IPS-NIHi7 (cell line): ENCODE measurements at regions not wholly inside any gene's neighbourhood (a gene's known extent, or its start where the extent isn't known, plus 50 kb on each side); places are given as distances from the start of the nearest gene placed in this dataset.
"Not testable (repeated sequence)": the region's sequence is repeated elsewhere in the genome, so short reads cannot be mapped to it uniquely, and the experiment has no call there.

Experiments
- DNase-seq: peaks from one replicate; pipeline ENCODE4 v3.0.0; 2012; ENCODE audit warnings: mixed read lengths; ENCODE audit errors: extremely low spot score

DNA sequence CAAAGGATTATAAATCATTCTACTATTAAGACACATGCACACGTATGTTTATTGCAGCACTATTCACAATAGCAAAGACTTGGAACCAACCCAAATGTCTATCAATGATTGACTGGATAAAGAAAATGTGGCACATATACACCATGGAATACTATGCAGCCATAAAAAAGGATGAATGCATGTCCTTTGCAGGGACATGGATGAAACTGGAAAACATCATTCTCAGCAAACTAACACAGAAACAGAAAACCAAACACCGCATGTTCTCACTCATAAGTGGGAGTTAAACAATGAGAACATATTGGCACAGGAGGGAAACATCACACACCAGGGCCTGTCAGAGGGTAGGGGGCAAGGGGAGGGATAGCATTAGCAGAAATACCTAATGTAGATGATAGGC, 646.7 kb upstream of the ARRDC3 start:
- not testable (repeated sequence) for DNase-seq

DNA sequence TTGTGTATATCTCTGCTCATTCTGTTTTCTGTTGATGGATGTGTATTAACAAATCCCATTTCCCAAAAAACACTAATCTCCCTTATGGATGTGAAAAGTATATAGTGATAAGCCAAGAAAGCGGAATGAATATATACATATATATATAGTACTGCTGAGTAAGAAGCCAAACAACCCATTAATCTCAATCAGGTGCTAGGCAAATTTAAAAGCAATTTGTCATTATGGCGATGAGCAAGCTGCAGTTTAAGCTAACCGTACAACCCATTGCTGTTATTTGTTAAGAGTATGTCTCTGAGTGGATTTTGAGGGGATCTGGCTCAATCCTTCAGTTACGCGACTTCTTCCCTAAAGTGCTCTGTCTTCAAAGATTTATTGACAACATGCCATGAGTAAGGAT, 640.4 kb upstream of the ARRDC3 start:
- DNase-seq = no peak

DNA sequence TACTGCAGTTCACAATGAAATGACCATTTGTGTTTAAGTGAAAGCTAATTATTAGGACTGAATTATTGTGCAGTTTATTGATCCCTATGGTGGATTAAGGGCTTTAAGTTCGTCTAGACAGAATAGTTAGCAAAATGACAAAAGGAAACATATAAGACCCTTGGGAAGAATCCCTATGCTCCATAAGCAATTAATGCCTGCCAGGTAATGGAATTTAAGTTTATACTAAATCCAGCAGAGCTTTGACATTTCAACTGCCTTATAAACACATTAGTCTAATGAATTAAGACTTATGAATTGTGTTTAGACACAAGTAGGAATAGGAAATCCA, 640.0 kb upstream of the ARRDC3 start:
- no peak for DNase-seq

DNA sequence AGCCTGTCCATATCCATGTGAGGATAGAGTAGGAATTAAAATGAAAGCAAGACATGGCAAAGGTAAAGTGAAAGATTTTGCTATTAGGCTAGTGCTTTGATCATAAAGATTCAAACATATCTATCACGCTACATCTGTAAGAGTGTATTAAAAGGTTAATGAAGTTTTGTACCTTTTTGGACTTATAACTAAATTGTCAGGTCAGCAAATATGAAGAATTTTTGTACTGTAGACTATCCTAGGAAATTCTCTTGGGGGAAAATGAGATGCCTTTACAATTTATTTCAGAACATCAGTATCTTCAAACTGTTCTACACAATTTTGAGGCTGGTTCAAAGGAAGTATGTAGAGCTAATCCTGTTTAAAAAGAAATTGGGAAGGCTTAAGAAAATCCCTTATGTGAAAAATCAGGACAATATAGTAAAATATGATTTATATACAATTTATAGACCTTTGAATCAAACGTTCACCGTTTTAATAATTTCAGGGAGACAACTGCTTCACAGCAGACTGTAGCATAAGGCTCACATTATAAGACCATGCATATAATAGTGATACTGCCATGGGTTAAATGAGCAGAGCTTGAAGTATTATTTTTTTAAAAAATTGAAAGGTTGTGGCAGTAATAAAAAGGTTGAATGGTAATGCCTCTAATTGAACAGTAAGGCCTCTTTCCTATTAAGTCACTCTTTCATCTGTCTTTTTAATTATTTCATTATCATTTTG, 639.5 kb upstream of the ARRDC3 start:
- no peak for DNase-seq

DNA sequence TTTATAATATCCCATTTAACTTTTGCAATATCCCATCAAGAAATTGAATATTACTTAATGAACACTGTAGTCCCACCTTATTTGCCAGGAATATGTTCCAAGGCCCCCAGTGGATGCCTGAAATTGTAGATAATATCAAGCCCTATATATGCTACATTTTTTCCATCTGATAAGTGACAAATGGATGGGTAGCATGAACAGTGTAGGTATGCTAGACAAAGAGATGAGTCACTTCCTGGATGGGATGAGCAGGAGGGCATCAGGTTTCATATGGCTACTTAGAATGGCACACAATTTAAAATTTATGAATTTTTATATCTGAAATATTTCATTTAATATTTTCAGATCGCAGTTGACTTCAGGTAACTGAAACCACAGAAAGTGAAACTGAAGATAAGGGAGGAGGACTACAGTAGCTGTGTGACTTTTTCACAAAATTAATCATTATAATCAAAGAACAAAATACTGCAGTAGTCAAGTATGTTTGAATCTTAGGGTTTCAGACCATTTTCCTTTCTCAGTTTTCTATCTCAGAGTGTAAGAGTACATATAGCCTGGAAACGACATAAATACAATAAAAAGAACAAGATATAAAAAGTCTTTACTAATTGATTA, 636.4 kb upstream of the ARRDC3 start:
- no peak for DNase-seq

DNA sequence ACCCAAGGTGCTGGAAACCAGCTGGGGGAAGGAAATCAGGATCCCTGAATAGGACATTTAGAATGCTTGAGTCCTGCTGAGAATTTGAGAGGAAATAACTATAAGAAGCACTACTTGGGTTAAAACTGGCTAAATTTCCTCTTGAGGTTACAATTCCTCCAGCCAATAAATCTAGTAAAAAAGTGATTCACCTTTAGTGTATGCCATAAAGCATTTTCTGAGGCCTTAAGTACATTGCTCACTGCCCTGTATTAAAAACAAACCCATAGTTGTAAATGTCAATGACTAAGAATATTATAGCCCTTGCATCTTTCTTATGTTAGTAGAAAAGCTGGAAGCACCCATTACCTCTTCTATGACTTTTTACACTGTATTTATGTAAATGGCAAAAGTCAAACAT, 634.7 kb upstream of the ARRDC3 start:
- no peak for DNase-seq

DNA sequence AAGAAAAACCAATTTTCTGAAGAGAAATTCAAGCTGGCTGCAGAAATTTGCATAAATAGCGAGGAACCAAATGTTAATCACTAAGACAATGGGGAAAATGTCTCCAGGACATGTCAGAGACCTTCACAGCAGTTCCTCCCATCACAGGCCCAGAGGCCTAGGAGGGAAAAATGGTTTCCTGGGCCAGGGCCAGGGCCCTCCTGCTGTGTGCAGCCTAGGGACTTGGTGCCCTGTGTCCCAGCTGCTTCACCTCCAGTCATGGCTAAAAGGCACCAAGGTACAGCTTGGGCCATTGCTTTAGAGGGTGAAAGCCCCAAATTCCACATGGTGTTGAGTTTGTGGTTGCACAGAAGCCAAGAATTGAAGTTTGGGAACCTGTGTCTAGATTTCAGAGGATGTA, 628.7 kb upstream of the ARRDC3 start:
- not testable (repeated sequence) for DNase-seq

DNA sequence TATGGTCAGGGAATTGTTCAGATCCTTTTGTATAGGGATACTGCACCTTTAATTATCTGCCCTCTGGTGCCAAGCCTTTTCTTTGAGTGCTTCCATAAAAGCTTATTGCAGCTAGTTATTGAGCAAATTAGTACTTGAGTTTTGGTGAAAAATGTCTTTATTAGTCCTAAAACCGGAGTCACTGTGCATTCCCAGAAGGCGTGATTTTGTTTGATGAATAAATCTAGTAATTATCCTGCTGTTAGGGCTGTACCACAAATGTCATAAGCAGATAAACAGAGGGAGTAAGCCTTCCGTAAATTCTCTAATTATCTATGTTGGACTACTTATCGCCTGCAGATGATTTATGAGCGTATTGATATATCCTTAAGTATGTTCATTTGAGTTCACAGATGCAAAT, 620.7 kb upstream of the ARRDC3 start:
- no peak for DNase-seq

DNA sequence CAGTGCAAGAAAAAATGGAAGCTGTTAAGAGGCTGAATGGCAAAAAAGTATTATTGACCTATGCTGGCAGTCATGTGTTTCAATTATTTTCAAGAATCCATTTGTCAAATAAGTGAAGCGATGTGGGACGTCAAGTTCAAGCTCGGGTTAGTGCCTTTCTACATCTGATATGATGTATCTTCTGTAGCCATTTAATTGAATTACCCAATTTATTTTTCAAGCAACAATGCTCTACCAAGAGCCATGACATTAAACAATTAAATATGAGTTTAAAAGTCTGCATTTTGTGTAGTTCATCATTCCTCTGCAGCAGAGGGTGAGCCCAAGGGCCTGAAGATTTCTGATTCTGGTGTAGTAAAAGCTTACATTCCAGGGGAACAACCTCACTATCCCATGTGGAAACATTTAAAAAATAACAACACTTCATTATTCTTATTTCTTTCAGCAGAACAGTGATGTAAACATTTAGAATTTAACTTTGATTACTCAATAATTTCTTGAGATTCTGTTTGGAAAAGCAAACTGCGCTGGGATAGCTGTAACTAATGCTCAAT, 619.7 kb upstream of the ARRDC3 start:
- DNase-seq = no peak

DNA sequence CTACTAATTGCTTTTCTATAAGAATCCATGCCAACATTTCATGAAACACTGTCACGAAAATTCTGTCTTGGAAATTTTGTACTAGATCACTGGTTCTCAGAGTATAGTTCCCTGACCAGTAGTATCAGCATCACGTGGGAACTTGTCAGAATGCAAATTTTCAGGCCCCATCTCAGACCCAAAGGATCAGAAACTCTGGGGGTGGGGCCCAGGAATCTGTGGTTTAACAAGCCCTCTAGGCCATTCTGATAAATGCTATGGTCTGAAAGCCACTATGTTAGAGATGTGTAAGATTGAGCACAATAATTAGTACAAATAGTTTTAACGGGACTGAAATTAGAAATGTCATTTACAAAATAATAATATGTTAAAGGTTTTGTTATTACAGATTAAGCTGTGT, 615.7 kb upstream of the ARRDC3 start:
- no peak for DNase-seq

DNA sequence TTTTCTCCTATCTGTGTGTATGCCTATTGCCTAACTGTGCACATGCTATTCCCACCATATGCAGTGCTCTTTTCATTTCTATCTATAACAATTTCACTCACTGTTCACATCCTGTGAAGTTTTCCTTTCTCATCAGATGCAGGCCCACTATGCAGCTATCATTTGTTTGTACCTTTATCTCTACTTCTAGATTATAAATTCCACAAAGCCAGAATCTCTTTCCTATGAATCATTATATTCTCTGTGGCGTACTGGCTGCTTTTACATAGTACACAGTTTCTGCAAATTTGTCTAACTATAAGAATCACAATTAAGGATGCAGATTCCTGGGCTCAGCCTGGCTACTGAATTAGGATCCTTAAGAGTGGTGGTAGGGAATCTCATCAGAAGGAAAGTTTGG, 600.8 kb upstream of the ARRDC3 start:
- no peak for DNase-seq

DNA sequence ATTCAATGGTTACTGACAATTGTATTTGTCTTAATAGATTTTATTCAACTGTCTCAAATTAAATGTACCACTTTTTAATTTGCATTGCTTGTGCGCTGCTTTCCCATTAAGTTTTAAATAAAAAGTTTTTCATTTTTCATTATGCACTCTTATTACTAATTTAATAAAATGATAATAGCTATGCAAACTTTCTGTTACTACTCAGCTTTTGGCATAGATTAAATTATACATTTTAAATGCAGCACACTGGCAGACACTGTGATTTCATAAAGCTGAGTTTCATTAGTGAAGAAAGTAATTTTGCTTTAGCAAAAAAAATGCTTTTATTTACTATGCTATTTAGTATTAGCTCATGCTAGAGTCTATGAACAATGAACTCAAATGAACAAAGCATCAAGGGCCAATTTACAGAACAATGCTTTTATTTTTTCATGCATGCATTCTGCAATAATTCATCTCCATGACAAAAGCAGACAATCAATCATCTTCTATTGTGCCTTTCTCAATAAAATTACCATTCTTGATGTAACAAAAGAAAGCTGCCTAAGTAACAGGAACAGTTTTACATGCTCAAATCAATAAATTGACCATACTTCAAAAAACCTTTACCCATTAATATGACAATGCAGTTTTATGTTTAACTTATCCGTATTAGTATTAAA, 595.2 kb upstream of the ARRDC3 start:
- no peak for DNase-seq

DNA sequence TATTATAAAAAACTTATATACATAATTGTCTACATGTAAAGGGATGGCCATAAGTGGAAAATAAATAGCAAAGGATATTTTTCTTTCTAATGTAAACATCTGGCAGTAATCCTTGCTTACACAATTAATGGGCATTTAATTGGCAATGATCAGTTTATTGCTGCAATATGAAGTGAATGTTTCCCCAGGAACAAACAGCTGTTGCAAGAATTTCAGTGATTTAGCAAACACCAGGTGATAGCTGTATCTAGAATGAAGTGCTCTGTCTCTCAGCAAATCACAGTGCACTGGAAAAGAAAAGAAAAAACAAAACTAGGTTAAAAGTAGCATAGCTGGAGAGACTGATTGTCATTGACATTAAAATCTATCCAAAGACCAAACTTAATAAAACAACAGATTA, 594.5 kb upstream of the ARRDC3 start:
- no peak for DNase-seq

DNA sequence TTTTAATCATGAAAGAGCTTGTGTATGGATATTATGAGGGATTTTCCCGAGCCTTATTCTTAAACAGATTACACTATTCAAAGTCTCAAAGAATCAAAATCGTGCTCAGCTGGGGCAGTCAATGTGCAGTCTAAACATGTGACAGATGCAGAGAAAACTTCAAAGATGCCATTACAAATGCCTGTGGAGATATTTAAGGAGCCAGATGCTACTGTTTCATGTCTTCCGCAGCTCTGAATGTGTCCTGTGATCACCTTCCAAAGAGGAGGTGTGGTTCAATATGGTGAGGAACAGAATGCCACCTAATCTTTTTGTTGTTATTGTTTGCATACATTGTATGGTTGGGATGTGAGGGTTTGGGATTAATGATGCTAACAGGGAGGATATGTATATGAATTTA, 593.3 kb upstream of the ARRDC3 start:
- DNase-seq = no peak

DNA sequence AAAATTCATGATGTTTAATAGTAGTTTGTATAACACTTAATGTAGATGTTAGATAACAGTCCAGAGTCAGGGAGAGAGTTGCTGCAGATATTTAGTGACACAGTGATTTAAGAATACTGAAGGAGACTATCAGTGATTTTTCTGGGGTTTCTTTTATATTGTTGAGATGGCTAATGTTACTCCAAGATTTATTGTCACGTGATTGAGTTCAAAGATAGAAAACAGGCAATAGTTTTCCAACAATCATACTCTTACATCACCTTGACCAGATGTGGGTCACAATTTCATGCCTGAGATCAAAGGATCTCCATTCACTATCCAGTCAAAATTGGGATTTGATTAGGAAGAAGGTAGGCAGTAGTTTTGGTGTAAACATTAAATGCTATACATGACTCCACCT, 580.0 kb upstream of the ARRDC3 start:
- no peak for DNase-seq

DNA sequence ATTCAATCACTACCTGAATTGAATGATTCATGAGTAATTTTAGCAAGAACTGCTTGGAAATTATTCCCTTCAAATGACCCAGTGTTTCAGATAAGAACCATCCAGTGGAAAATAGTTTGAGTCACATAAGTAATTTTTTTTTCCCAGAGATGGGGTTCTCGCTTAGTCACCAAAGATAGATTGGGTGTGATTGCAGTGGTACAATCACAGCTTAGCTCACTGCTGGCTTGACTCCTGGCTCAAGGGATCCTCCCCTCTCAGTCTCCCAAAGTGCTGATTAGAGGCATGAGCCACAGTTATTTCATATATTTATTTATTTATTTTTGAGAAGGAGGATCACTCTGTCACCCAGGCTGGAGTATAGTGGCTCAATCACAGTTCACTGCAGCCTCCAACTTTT, 574.5 kb upstream of the ARRDC3 start:
- no peak for DNase-seq

DNA sequence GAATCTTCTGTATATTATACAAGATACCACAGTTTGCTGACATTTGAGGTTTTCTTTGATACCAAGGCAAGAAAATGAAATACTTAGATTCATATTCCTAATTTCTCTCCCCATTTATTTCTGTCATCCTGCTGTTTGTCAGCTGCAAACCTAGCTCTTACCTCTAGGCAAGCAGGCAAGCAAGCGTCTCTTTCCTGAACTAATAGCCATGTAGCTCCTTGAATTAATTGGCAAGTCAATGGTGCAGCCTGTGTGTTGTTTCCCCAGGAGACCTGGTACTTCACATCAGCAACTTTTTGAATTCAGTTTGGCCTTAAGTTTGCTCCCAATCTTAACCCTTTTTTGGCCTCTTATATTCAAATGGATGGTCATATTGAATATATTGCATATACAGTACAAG, 573.6 kb upstream of the ARRDC3 start:
- peak; percentile 32 for DNase-seq

DNA sequence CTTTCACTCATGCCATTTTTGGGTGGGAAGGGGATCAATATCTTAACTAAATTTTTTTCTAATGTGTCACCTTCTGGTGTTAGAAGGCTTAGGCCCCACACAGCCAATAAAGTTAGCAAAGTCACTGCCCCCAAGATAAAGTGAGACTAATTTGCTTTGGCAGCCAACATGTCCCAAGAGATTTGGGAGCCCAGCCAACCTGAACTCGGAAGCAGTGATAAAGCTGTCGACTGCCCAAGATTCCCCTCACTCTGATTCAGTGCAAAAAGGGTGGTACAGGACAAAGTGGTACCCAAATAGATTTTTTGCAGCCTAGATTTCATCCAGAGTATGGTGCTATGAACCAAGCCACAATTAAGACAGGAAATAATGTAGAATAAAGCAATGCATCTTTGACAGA, 572.5 kb upstream of the ARRDC3 start:
- DNase-seq = no peak

DNA sequence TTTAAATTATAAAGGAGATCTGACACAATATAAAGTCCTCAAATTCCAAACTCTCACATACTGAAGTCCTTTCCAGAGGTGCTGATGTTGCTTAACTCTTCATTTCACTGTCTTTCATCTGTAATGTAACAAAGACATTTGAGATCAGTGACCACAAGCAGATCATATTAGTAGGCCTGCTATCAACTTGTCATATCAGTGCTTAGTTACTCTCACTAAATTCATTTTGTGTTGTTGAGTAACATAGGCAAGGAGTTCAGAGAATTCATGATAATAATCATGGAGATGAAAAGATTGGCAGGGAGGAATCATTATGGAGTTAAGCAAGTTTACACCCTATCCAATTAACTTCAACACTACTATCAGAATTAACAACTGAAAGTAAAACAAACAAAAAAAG, 571.0 kb upstream of the ARRDC3 start:
- DNase-seq = no peak

DNA sequence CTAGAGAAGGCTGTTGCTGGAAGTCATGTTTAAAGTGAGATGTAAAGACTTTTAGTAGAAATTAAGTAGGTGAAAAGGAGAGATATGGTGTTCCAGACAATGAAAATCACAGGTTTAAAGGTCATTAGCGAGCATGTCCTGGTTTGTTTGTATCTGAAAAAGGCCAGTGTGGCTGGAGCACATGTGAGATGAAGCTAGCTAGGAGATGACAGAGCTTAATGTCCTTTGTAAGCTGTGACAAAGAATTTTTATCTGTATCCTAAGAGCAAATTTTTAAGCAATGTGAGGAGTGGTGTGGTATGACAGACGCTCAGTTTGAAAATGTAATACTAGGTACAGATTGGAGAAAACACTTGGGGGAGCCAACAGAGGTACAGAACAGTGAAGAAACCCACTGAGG, 567.2 kb upstream of the ARRDC3 start:
- DNase-seq = no peak

DNA sequence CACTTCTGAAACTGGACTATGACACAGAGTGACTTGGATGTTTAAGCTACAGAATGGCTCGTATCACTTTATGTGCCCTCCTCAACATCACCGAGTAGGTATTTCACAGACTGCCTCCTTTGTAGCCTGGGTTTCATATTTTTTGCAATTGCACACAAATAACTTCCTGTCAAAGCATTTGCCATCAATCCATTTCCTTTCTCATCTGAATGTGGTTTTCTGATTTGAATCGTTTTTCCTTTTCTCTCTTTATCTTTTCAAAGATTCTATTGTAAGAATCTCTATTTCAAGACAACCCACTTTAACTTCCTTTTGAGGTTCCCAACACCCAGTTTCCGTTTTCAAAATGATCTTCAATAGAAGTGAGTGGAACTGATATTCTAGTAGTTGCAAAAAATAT, 563.8 kb upstream of the ARRDC3 start:
- DNase-seq = no peak

DNA sequence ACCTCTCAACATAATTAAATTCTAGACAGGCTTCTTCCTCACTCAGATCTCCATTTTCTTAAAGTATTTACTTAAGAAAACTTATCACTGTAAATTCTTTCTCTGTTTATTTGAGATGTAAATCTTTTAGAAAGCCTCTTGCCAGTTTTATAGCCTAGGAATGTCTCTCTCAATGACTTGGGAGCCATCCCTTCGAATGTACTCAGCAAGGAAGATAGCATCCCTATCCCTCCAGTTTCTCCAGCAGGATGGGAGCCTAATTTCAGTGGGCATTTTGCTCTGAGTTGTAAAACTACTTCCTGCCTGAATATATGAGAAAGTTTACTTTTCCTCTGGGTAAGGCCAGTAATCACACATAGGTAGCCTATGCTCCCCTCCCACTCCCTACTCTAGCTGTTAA, 558.5 kb upstream of the ARRDC3 start:
- no peak for DNase-seq

DNA sequence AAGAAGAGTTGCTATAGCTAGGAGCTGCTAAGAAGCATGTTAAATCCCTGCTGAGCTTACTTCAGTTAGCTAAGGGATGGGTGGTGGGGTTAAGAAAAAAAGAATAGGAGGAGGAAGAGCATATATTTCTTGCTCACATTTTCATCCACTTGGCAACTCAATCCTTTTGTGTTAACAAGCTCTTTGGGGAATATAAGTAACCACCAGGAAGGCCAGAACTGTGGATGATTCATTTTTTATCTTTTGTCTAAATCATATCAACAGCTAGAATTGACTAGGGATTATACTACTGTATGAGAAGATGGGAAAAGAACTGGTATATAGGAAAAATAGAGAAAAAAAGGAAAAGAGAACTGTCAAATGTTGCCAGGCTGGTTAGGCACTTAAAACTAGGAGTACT, 555.3 kb upstream of the ARRDC3 start:
- DNase-seq = no peak
